Stomach (tissue), 8 donors: ENCODE measurements at regions not wholly inside any gene's neighbourhood (a gene's known extent, or its start where the extent isn't known, plus 50 kb on each side); places are given as distances from the start of the nearest gene placed in this dataset.

Experiments used
- DNase-seq, 2 donors: peaks; one replicate each; pipeline versions ENCODE4 v3.0.0 to v3.0.0-alpha.2; 2013 to 2019
- H3K27ac ChIP-seq, 5 donors: fragments of 200-600 bp in 4 of 5; sonication (generic) in 4 of 5; one replicate each; pipeline ENCODE4 v1.5.1; 2013 to 2019; ENCODE audit warnings: mild to moderate bottlenecking in 1 of 5, moderate library complexity in 1 of 5
- H3K27me3 ChIP-seq, 3 donors: fragments of 200-600 bp; sonication (generic); one replicate each; pipeline ENCODE4 v1.5.1; 2017 to 2019; ENCODE audit warnings: mixed run types in 1 of 3
- H3K36me3 ChIP-seq, 4 donors: fragments of 200-600 bp; sonication (generic); 1 replicate in 3 of 4; 2 replicates in 1 of 4; pipeline ENCODE4 v1.5.1; 2016 to 2019
- H3K4me1 ChIP-seq, 4 donors: fragments of 200-600 bp; sonication (generic); one replicate each; pipeline ENCODE4 v1.5.1; 2016 to 2019
- H3K4me3 ChIP-seq, 4 donors: fragments of 200-600 bp; sonication (generic) in 3 of 4; one replicate each; pipeline ENCODE4 v1.5.1; 2016 to 2019; ENCODE audit warnings: mild to moderate bottlenecking in 1 of 4
- H3K9me3 ChIP-seq, 4 donors: fragments of 200-600 bp; sonication (generic); one replicate each; pipeline ENCODE4 v1.5.1; 2016 to 2019
- CTCF ChIP-seq, 7 experiments: fragments of 450-650 bp in 4 of 7; fragments of 200-600 bp in 3 of 7; sonication (generic) in 3 of 7; IDR thresholded peaks; one replicate each; pipeline ENCODE4 v1.5.1; 2016 to 2019; ENCODE audit warnings: antibody characterized with exemption in 7 of 7, control low read depth in 2 of 7, mild to moderate bottlenecking in 1 of 7
- EP300 ChIP-seq: sonication (generic); formaldehyde crosslinking; IDR thresholded peaks from one replicate; pipeline ENCODE4 v1.6.1; 2017; ENCODE audit warnings: antibody characterized with exemption
- POLR2A ChIP-seq, 4 donors: fragments of 450-650 bp; IDR thresholded peaks; one replicate each; pipeline ENCODE4 v1.6.1; 2016; ENCODE audit warnings: antibody characterized with exemption in 4 of 4, control low read depth in 2 of 4, mild to moderate bottlenecking in 1 of 4, moderate library complexity in 1 of 4
- POLR2AphosphoS5 ChIP-seq, 3 donors: sonication (generic); formaldehyde crosslinking; IDR thresholded peaks; one replicate each; pipeline ENCODE4 v1.6.1; 2016; ENCODE audit warnings: antibody characterized with exemption in 3 of 3
- WGBS, 5 donors: extraction: QIAGEN DNeasy Blood & Tissue Kit in 3 of 5; methylation state at CpG; one replicate each; pipeline versions ENCODE4 v1.1.5 to v1.1.7; 2013 to 2018; 5-methylcytosine and 5-hydroxymethylcytosine counted together
- intact Hi-C: fragments of 100-400 bp; cut with DNase I; formaldehyde crosslinking; loops from one replicate; pipeline ENCODE4 v1.15.1; 2023; ENCODE audit warnings: low total_unique reads
- donor health status: healthy with polysubstance abuse.
- donor health status: Bipolar disorder and iron deficiency.
- donor health status: healthy.

GRCh38 chr11:28542561-28542960 lies 434.4 kb downstream of the METTL15 start:
- intact Hi-C loops = no loop called here
- Histone ChIP-seq H3K4me3 (no peak overlapping the region), H3K27ac (no peak overlapping the region), H3K4me1 (no peaks in the 10 kb centered on the region), H3K36me3 (no peaks in the 10 kb centered on the region), H3K27me3 (no peaks in the 10 kb centered on the region), H3K9me3 (no peaks in the 10 kb centered on the region)
- WGBS, 5 donors = 35 to 58% (median 56%) methylated on average over 1 of the region's 1 CpG
- TF ChIP-seq CTCF (IDR thresholded peaks at IDR 0.05) (no peak), EP300 (no peak), POLR2AphosphoS5 (IDR thresholded peaks at IDR 0.05) (no peak), POLR2A (IDR thresholded peaks at IDR 0.05) (no peak)
- peak in 1 of 2 donors; percentile 75 for DNase-seq

- TF ChIP-seq CTCF (IDR thresholded peaks at IDR 0.05) = no peak
- no peak for TF ChIP-seq POLR2A (IDR thresholded peaks at IDR 0.05)
- Histone ChIP-seq H3K27ac (no peak overlapping the region), H3K27me3 (no peaks in the 10 kb centered on the region), H3K4me3 (no peak overlapping the region), H3K4me1 (no peaks in the 10 kb centered on the region), H3K9me3 (no peaks in the 10 kb centered on the region), H3K36me3 (no peaks in the 10 kb centered on the region)
- no peak for DNase-seq
- WGBS, 5 donors = 78 to 89% (median 85%) methylated on average over 2 of the region's 2 CpGs
- intact Hi-C loops = loop anchor here (10.0 kb wide), 1 partner anchor 845 kb away; no protein-coding TSS in a partner anchor
Observed at GRCh38 chr11:28539239-28540030, 431.2 kb downstream of the METTL15 start.

- no peak for DNase-seq
- intact Hi-C loops = loop anchor here (10.0 kb wide), 1 partner anchor 843 kb away; no protein-coding TSS in a partner anchor
- H3K4me1 ChIP-seq = no peaks in the 10 kb centered on the region
- H3K4me3 ChIP-seq = no peak overlapping the region
- TF ChIP-seq POLR2AphosphoS5 (IDR thresholded peaks at IDR 0.05) (no peak), CTCF (IDR thresholded peaks at IDR 0.05) (no peak), POLR2A (IDR thresholded peaks at IDR 0.05) (no peak), EP300 (no peak)
- H3K36me3 ChIP-seq = no peaks in the 10 kb centered on the region
- H3K27ac ChIP-seq = no peak overlapping the region
- H3K9me3 ChIP-seq = no peaks in the 10 kb centered on the region
- no peaks in the 10 kb centered on the region for H3K27me3 ChIP-seq
Observed at GRCh38 chr11:28537822-28538221, 429.6 kb downstream of the METTL15 start.

GRCh38 chr11:28536504-28537267 lies 428.5 kb downstream of the METTL15 start:
- no peak overlapping the region for H3K27ac ChIP-seq
- TF ChIP-seq EP300 (no peak), POLR2A (IDR thresholded peaks at IDR 0.05) (no peak), POLR2AphosphoS5 (IDR thresholded peaks at IDR 0.05) (no peak), CTCF (IDR thresholded peaks at IDR 0.05) (no peak)
- no peaks in the 10 kb centered on the region for H3K36me3 ChIP-seq
- no peaks in the 10 kb centered on the region for H3K9me3 ChIP-seq
- DNase-seq = no peak
- H3K4me3 ChIP-seq = no peak overlapping the region
- 78 to 82% (median 80%) methylated on average over 2 of the region's 2 CpGs for WGBS, 5 donors
- intact Hi-C loops = loop anchor here (10.0 kb wide), 1 partner anchor 842 kb away; no protein-coding TSS in a partner anchor
- no peaks in the 10 kb centered on the region for H3K27me3 ChIP-seq
- no peaks in the 10 kb centered on the region for H3K4me1 ChIP-seq
